Thoracic aorta (tissue), 2 donors: ENCODE measurements at regions not wholly inside any gene's neighbourhood (a gene's known extent, or its start where the extent isn't known, plus 50 kb on each side); places are given as distances from the start of the nearest gene placed in this dataset.

Experiments used
- ATAC-seq: fragments of 150-250 bp; one replicate; pipeline ENCODE4 v1.8.0; 2017; ENCODE audit warnings: low read depth; ENCODE audit not compliant: insufficient number of reproducible peaks, low FRiP score
- DNase-seq: peaks from one replicate; pipeline ENCODE4 v3.0.0-alpha.2; 2020; ENCODE audit warnings: low spot score
- H3K27ac ChIP-seq, 2 donors: fragments of 200-600 bp; sonication (generic); 1 replicate in 1 of 2; 2 replicates in 1 of 2; pipeline ENCODE4 v1.5.1; 2016; ENCODE audit warnings: mild to moderate bottlenecking in 2 of 2, moderate library complexity in 2 of 2
- H3K27me3 ChIP-seq: fragments of 200-600 bp; sonication (generic); replicated peaks from 2 replicates; pipeline ENCODE4 v1.6.0; 2016; ENCODE audit warnings: mild to moderate bottlenecking; ENCODE audit not compliant: insufficient read depth
- H3K36me3 ChIP-seq: fragments of 200-600 bp; sonication (generic); one replicate; pipeline ENCODE4 v1.5.1; 2016
- H3K4me1 ChIP-seq, 2 donors: fragments of 200-600 bp; sonication (generic); 1 replicate in 1 of 2; 2 replicates in 1 of 2; pipeline versions ENCODE4 v1.5.1 to v1.6.0; 2016; ENCODE audit warnings: low read depth in 2 of 2, mild to moderate bottlenecking in 1 of 2; ENCODE audit not compliant: control insufficient read depth in 1 of 2
- H3K4me3 ChIP-seq: fragments of 200-600 bp; sonication (generic); 2 replicates; pipeline ENCODE4 v1.5.1; 2016; ENCODE audit warnings: mild to moderate bottlenecking
- H3K9me3 ChIP-seq: fragments of 200-600 bp; sonication (generic); 2 replicates; pipeline ENCODE4 v1.5.1; 2016
- CTCF ChIP-seq: fragments of 200-600 bp; sonication (generic); IDR thresholded peaks from one replicate; pipeline ENCODE4 v1.5.1; 2019; ENCODE audit warnings: antibody characterized with exemption

GRCh38 chr5:89372176-89372575 lies 489.2 kb upstream of the MEF2C start:
- H3K9me3 ChIP-seq: no peaks in the 10 kb centered on the region
- H3K4me1 ChIP-seq: no peaks in the 10 kb centered on the region
- no peak for TF ChIP-seq CTCF
- ATAC-seq: no peak
- no peak for DNase-seq
- no peaks in the 10 kb centered on the region for H3K36me3 ChIP-seq
- no peak overlapping the region for H3K27ac ChIP-seq
- no peak overlapping the region for H3K4me3 ChIP-seq
- no peaks in the 10 kb centered on the region for H3K27me3 ChIP-seq

- ATAC-seq: no peak
- Histone ChIP-seq H3K4me3 (no peak overlapping the region), H3K27ac (no peak overlapping the region), H3K36me3 (no peaks in the 10 kb centered on the region), H3K9me3 (no peaks in the 10 kb centered on the region), H3K4me1 (no peaks in the 10 kb centered on the region), H3K27me3 (no peaks in the 10 kb centered on the region)
- no peak for TF ChIP-seq CTCF
- no peak for DNase-seq
Measured at GRCh38 chr5:89371646-89372045, 488.7 kb upstream of the MEF2C start.

GRCh38 chr5:89359046-89359445 lies 476.1 kb upstream of the MEF2C start:
- Histone ChIP-seq H3K27ac (no peak overlapping the region), H3K27me3 (no peaks in the 10 kb centered on the region), H3K4me1 (no peaks in the 10 kb centered on the region), H3K4me3 (no peak overlapping the region), H3K36me3 (no peaks in the 10 kb centered on the region), H3K9me3 (no peaks in the 10 kb centered on the region)
- DNase-seq (no peak), ATAC-seq (no peak)
- no peak for TF ChIP-seq CTCF

- Histone ChIP-seq H3K36me3 (no peaks in the 10 kb centered on the region), H3K4me3 (no peak overlapping the region), H3K27ac (no peak overlapping the region), H3K9me3 (no peaks in the 10 kb centered on the region), H3K4me1 (no peaks in the 10 kb centered on the region), H3K27me3 (no peaks in the 10 kb centered on the region)
- no peak for DNase-seq
- no peak for ATAC-seq
- no peak for TF ChIP-seq CTCF
Measured at GRCh38 chr5:89353837-89354551, 471.0 kb upstream of the MEF2C start.

GRCh38 chr5:89351975-89352374 lies 469.0 kb upstream of the MEF2C start:
- Histone ChIP-seq H3K4me1 (no peaks in the 10 kb centered on the region), H3K4me3 (no peak overlapping the region), H3K9me3 (no peaks in the 10 kb centered on the region), H3K27me3 (no peaks in the 10 kb centered on the region), H3K27ac (no peak overlapping the region), H3K36me3 (no peaks in the 10 kb centered on the region)
- no peak for TF ChIP-seq CTCF
- no peak for DNase-seq
- no peak for ATAC-seq
